ENCODE measurements at regions not wholly inside any gene's neighbourhood (a gene's known extent, or its start where the extent isn't known, plus 50 kb on each side); places are given as distances from the start of the nearest gene placed in this dataset.

DNA sequence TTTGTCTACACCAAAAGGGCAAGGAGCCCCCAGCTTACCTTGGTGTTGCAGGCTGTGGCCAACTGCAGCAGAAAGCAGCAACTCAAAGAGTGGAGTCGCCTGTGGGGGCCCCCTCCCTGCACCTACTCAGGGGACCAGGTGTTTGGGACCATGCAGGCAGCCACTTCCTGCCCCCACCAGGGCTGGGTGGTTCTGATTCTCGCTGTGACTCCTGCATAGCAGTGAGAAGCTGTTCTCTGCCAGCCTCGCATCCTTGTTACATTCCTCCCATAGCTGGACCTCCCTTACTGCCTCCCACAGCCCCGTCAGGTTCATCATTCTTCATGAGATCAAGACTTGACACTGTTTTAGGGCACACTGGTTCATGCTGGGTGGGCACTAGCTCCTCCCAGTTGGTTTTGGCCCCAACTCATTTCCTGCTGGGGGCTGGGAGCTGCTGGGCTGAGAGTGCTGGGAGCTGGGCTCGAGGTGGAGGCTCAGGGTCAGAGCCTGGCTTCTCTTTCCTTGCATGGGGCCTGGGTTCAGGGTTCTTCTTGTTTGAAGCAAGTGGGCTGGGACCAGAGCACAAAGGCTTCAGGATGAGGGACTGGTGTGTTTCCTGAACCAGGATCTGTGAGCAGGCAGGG is 146.9 kb upstream of the C1orf174 start:
- no peak for DNase-seq

DNA sequence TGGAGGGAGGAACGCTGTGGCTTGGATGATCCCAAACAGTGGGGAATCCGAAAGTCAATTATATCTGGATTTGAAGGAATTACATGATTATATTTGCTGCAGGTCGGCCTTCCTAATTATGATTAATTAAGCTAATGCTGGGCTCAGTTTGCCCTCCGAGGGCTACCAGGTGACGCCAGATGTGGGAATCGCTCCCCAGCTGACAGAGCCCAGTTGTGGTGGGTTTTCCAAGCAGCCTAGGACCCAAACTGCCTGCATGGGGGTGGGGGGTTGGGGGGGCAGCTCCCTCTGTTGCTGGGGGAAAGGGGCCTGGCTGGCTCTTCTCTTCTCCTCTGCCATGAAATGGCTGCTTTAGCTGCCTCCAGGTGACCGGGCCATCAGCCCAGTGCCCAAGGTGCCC is 147.6 kb upstream of the C1orf174 start:
- DNase-seq: no peak

DNA sequence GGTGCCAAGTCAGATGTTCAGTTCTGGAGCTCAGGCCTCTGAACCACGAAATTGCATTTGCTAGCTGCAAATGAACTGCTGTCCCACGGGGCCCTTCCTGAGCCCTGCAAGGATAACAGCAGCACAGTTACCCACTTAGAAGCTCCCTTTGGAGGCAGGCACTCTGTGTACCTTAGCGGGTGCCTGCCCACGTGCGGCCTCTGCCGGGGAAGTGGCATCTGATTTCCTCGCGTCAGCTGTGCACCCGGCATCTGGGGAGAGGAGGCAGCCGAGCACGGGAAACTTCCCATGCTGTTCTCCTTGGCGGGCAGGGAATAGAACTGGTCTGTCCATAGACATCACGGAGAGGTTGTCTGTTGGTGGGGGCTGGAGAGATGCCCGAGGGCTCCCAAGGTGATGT is 148.0 kb upstream of the C1orf174 start:
- no peak for DNase-seq

DNA sequence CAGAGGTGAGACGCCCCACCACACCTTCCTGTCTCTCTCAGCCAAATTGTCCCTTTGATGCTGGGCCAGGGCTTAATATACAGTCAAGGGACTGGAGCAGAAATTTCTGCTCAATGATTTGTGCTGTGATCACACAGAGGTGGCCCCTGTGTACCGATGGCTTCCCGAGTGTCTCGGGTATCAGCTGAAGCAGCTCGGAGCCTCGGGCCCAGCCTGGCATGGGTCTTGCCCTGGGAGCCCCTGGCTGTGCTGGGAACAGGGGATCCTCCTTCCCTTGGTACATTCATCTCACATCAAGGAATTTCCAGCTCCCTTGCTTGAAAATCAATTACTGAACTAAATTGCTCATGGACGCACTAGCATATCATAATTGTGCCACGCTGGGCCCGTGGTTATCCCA is 148.8 kb upstream of the C1orf174 start:
- DNase-seq: no peak

DNA sequence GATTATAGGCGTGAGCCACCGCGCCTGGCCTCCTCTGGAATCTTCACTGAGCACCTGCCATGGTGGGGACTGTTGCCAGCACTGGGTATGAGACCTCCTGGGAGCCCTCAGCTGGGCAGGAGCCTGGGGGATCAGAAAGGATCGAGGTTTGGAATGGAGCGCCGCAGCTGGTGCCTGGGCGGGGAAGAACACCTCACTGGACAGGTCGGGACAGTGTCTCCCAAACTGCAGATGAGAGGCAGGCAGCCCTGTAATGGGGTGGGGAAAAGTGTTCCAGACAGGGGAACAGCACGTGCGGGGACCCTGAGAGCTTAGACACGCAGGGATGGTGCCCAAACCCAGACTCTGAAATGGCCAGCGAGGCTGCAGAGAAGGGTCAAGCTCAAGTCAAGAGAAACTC is 150.9 kb upstream of the C1orf174 start:
- no peak for DNase-seq

DNA sequence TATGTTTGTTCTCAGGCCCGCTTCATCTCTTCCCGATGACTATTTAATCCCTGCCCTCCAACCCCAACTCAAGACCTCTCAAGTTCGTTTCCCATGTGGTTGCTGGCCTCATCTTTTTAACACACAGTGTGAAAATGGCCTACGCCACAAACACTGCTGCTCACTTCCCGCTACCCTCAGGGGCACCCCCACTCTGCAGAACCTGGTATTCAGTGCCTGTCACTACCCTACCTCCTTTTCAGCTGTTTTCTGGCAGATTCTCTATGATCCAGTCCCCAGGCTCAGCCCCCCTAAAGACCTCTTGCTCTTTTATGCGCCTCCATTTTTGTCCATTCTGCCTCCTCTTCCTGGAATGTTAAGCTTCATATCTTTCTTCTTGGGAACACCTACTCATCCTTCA is 152.6 kb upstream of the C1orf174 start:
- no peak for DNase-seq

DNA sequence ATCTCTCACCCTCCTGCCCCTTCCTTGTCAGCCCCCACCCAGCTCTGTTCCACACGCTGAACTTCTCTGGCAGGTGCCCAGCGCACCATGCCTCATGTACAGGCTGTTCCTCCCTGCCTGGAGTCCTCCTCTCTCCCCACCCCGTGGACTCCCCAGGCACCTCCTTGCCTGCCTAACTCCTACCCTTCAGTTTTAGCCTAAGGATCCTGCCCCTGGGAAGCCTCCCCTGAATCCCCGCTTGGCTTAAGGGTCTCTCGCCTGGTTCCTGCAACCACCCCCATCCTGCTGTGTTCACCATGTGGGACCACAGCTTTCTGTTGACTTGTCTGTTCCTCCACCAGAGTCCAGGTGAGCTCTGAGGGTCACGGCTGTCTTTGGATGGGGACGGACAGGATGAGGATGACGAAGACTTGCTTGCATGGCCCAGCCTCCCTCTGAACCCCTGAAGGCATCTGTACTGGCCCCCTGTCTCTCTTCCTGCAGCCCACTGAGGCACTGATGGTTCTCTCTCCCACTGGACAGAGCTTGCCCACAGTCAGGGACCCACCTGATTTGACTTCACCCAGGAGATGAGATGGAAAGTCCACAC is 153.2 kb upstream of the C1orf174 start:
- no peak for DNase-seq

DNA sequence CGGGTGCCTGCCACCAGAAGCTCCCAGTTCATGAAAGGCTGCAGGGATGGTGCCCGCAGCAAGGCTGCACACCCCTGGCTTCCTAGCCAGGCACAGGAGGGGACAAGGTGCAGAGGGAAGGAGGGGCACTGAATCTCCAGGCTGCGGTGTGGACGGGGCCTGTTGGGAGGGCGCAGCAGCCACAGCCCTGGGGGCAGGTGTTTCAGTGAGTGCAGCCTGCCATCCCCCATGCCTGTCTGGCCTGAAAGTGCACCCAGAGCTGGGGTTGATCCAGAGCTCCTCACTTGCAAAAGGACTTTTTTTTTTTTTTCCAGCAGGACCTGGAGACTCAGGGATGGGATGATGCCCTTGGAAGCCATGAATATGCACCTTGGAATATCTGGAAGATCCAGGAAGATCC is 153.7 kb upstream of the C1orf174 start:
- DNase-seq: no peak

DNA sequence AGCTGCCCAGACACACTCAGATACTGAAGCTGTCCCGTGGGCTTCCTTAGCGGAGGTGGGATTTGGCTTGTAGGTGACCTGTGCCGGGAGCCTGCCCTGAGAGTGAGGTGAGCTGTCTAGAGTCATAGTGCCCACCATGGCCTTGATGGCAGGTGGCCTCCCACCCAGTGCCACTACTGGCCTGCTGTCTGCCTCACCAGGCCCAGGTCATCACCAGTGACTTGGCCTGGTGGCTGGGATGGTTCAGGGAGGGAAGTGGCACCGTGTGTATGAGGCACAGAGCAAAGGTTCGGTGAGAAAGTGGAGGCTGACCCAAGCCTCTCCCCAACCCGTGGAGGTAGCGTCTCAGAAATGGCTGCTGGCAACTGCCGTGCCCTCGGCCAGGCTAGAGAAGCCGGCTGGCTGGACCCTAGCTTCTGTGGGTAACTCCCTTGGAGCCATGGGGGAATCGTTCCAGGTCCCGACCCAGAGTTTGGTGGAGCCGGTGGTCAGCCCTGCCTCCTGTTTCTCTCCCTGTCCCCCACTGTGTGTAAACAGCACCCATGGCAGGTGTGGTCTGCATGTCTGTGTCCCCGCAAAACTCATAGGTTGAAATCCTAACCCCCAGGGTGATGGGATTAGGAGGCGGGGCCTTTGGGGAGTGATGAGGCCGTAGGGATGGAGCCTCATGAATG is 155.4 kb upstream of the C1orf174 start:
- no peak for DNase-seq

DNA sequence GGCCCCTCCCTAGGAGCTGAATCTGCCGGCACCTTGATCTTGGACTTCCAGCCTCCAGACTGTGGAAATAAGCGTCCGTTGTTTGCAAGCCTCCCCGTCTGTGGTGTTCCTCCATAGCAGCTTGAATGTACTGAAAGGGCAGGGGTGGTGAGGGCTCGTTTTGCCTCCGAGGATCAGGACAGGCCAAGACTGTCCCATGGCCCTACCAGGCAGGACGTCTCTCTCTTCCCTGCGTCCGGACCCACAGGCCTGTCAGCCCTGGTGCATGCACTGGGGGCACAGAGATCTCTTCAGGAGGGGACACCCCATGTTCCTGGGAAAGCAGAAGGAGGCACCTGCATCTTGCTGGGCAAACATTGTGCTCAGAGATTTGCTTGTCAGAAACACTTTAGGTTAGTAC is 156.3 kb upstream of the C1orf174 start:
- no peak for DNase-seq

DNA sequence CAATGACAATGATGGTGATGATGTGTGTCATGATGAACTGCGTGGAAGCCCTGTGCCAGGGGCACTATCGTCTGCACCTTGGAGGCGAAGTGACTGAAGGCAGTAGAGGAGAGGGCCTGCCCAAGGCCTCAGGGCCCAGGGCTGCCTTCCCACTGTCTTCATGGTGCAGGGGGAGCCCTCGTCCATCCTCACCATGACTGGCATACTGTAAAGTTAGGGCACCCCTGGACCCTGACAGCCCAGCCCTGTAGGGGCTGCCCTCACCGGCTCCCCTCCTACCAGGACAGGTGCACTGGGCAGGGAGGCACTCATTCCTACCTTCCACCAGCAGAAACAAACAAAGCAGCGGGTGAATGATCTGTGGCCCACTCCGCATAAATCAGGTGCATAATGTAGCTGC is 156.9 kb upstream of the C1orf174 start:
- DNase-seq: no peak

DNA sequence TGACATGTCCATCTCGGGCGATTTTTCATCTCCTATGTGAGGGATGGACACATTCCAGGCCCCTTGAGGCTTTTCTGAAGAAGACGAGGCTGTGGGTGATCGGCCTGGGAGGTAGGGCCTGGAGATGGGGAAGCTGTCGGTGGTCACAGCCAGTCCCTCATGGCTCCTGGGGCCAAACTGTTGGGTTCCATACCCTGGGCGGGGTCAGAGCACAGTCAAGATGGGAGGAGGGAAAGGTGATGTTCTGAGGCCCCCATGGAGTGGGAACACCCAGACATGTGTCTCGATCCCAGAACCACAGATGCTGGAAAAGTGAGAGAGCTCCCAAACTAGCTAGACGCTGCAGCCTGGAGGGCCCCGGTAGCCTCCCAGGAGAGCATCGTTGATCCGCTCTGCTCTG is 157.5 kb upstream of the C1orf174 start:
- no peak for DNase-seq

DNA sequence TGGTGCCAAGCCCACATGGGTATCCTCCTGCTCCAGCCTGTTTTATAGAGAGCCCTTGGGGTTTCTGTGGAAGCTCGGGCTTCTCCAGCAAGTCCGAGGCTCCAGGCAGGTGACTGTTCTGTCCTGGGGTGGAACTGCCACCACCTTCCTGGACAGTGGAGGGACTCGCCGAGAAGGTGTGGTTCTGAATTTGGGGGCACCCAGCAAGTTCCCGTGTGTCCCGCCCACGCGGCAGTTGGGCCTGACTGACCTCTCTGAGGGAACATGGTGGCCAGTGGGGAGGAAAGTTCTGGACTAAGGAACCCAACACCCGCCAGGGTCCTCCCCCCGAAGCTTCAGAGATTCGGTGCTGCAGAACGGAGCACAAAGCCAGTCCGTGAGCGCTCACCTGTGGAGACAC is 158.1 kb upstream of the C1orf174 start:
- no peak for DNase-seq

DNA sequence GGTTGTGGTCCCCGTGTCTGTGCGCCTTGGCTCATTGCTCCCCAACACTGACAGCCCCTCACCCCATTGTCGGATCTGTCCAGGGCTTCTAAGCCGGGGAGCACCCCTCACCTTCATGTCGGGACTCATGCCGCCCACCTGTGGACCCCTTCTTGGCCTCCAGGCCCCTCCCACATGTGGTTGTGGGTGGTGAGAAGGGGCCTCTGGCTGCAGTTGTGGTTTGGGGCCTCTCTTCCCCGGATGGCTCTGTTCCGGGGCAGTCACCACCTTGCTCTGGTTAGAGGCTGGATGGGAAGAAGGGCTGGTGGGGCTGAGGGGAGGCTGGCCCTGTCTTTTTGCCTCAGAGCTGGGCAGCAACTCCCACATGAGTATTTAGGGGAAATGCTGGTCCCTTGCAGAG is 158.6 kb upstream of the C1orf174 start:
- no peak for DNase-seq

DNA sequence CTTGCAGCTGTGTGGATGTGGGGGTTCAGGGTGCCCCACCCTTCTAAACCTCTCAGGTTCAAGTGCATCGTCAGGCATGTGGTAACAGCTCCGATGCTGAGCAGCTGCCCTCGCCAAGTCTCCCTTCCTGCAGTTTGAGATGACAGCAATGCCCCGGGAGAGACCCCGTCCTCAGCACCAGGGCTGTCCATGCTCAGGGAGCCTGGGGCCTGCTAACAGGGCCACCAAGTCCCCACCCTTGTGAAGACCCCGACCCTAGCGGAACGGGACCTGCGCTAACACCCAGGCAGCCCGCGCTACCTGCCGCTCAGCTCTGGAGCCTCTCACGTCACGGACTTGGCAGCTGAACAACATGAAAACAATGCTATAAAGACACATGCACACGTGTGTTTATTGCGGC is 159.2 kb upstream of the C1orf174 start:
- no peak for DNase-seq

DNA sequence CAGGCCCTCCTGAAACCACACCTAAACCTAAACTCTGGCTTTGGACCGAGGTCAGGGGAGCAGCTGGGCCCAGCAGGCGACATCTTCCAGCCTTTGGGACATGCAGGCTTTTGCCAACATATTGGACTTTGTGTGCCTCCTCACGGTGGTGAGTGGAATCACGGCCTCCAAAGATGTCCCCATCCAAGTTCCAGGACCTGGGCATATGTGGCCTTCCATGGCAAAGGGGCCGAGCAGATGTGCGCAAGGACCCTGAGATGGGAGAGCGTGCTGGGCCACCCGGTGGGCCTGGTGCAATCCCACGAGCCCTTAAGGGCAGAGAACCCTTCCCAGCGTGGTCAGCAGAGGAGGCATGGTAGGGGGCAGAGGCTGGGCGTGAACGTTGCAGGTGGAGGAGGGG is 160.8 kb upstream of the C1orf174 start:
- no peak for DNase-seq

DNA sequence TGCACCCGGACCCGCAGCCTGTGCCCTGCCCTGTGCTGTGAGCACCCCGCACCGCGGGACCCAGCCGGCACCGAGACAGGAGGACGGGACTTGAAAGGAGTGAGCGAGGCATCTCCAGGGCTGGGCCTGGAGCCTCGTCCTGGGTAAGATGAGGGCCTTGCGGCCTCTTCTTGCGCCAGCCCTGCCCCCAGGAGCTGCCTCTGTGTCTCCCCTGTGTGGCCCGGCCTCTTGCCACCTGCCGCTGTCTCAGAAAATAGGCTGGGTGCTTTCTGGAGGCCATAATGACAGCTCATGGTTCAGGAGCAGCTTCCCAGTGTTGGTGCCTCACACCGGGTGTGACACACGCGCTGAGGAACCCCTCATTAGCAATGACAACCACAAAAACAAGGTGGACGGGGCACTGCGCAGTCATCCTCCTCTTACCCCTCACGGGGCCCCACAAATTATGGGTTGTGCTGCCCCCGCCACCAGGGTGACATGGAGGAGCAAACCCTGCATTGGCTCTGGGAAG is 161.5 kb upstream of the C1orf174 start:
- DNase-seq: no peak

DNA sequence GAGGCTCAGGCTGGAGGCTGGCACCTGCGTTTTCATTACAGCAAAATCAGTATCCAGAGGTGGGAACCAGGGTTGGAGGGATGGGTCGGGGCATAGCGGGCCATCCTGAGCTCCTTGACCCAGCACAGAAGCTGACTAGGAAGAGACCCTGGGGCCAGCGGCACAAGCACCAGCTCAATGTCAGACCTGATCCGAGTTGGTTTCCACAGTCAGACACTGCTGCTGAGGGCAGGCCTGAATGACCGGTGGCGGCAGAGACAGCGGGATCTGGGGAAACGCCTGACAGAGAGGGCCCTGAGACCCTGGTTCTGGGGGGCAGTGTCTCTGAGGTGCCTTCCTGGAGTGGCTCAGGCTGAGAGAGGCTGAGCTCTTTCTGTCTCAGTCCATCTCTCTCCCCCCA is 162.0 kb upstream of the C1orf174 start:
- no peak for DNase-seq

DNA sequence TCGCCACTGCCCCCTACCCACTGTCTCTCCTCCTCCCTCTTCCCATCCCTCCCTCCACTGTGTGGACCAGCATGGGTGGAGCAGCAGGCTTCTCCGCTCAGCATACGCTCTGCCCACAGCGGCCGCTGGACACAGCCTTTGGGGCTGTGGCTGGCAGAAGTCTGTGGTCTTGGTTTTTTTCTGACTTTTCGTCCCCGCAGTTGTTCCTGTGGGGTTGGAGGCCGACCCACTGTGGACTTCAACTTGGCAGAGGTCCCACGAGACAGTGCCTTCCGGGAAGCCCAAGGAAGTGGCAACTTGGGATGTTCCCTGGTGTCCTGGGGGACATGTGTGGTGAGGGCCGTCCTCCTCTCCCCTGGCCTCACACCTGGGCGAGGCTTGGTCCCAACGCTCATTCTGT is 162.5 kb upstream of the C1orf174 start:
- no peak for DNase-seq

DNA sequence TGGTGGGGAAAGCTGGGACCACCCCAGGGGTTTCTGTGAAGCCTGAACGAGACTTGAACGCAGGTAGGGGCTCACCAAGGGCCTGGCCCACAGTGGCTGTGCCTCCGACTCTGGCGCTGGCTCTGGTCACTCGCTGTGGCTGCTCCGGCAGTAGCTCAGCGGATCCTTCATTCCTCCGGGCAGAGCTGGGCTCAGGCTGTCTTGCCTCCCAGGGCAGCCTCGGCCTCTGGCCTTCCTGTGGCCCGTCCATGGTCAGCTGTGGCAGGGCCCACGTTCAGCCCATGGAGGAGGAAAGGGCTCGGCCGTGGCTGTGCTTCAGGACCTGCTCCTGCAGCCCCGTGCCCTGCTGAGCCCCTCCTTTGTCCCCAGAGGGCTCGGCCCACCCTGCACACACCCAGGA is 162.9 kb upstream of the C1orf174 start:
- no peak for DNase-seq

DNA sequence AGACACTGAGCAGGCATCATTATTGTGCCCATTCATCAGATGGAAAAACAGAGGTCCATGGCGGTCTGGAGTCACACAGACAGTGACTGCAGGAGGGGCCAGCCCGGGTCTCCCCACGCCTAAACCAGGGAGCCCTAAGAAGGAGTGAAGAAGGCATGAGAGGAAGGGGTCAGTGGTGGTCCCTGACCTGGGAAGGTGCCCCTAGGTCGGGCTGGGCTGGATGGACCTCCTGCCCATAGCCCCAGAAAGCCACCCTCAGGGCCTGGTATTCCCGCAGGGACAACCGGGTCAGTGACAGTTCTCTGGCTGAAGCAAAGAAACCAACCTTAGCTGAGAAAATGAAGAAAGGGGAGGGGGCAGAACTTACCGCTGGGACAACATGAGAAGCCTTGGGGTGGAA is 163.4 kb upstream of the C1orf174 start:
- DNase-seq: no peak

DNA sequence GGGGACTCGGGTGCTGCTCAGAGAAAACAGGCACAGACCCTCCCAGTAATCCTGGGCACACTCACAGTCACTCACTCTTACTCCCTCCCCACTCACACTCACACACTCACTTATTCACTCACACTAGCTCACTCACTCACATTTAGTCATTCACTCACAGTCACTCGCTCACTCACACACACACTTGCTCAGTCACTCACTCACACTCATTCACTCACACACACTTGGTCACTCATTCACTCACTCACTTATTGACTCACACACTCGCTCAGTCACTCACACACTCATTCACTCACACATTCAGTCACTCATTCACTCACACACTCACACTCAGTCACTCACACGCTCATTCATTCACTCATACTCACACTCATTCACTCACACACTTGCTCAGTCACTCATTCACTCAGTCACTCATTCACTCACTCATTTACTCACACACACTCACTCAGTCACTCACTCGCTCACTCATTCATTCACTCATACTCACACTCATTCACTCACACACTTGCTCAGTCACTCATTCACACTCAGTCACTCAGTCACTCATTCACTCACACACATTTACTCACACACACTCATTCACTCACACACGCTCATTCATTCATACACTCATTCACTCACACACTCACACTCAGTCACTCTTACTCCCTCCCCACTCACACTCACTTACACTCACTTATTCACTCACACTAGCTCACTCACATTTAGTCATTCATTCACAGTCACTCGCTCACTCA is 164.2 kb upstream of the C1orf174 start:
- no peak for DNase-seq

DNA sequence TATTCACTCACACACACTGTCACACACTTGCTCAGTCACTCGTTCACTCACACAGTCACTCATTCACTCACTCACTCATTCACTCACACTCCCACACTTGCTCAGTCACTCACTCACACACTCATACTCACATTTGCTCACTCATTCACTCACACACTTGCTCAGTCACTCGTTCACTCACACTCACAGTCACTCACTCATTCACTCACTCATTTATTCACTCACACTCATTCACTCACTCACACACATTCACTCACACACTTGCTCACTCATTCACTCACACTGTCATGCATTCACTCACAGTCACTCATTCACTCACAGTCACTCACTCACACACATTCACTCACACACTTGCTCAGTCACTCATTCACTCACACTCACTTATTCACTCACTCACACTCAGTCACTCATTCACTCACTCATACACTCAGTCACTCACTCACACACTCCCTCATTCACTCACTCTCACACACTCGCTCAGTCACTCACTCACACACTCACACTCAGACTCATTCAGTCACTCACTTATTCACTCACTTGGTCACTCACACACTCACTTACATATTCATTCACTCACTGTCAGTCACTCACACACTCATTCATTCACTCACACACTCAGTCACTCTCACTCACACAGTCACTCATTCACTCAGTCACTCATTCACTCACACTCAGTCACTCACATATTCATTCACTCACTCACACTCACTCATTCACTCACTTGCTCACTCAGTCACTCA is 167.0 kb upstream of the C1orf174 start:
- DNase-seq: no peak
